Ectodermal cell (in vitro differentiated cells): ENCODE measurements at regions not wholly inside any gene's neighbourhood (a gene's known extent, or its start where the extent isn't known, plus 50 kb on each side); places are given as distances from the start of the nearest gene placed in this dataset.
A peak's percentile ranks its signal among the peaks of the same experiment; 100 is the strongest.

Source experiments
- H3K27ac ChIP-seq: 2 replicates; pipeline ENCODE4 v1.7.0; 2013; ENCODE audit warnings: mild to moderate bottlenecking, low read depth, low read length; ENCODE audit not compliant: insufficient read depth, poor library complexity, severe bottlenecking
- H3K27me3 ChIP-seq: 2 replicates; pipeline ENCODE4 v1.7.0; 2013; ENCODE audit warnings: mild to moderate bottlenecking, low read length; ENCODE audit not compliant: insufficient read depth, control insufficient read depth, poor library complexity, severe bottlenecking
- H3K36me3 ChIP-seq: one replicate; pipeline ENCODE4 v1.7.0; 2013; ENCODE audit warnings: low read length; ENCODE audit not compliant: control insufficient read depth, insufficient read depth
- H3K4me1 ChIP-seq: one replicate; pipeline ENCODE4 v1.7.0; 2013; ENCODE audit warnings: low read length; ENCODE audit not compliant: control insufficient read depth, insufficient read depth
- H3K4me3 ChIP-seq: 2 replicates; pipeline ENCODE4 v1.7.0; 2013; ENCODE audit warnings: low read depth, low read length, control low read depth; ENCODE audit not compliant: insufficient read depth
- H3K9me3 ChIP-seq: 2 replicates; pipeline ENCODE4 v1.7.0; 2013; ENCODE audit warnings: mild to moderate bottlenecking, low read length, moderate library complexity; ENCODE audit not compliant: control insufficient read depth
- whole genome bisulfite sequencing, 2 experiments: methylation state at CpG; one replicate each; pipeline ENCODE4 v1.1.7; 2013; ENCODE audit warnings: missing lambda C conversion rate in 2 of 2; 5-methylcytosine and 5-hydroxymethylcytosine counted together

GRCh38 chr18:39389800-39390379 is 1824.3 kb upstream of the CELF4 start:
- H3K36me3 ChIP-seq: no peaks in the 10 kb centered on the region
- no peak overlapping the region for H3K4me3 ChIP-seq
- no peaks in the 10 kb centered on the region for H3K9me3 ChIP-seq
- no peaks in the 10 kb centered on the region for H3K27me3 ChIP-seq
- peak overlapping the region; percentile 27 for H3K27ac ChIP-seq
- WGBS, 2 experiments: 58 to 64% methylated on average over 6 of the region's 6 CpGs
- peaks cover 3% of the 10 kb centered on the region for H3K4me1 ChIP-seq

DNA sequence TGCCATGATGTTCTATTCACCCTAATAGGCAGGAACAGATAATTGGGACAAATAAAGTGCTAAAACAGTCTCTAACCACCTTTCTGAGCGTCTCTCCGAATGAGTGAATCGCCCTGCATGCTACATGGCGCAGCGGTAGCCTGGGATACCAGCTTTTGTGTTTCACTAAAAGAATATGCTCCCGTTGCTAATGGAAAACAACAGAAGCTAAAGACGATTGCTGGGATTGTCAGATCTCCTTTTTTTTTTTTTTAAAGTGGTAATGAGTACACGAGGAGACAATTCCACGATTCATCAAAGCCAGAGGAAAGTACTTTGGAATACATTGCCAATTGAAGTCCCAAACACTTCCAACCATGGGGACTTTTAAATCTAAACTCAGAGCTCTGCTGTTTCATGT is 1815.3 kb upstream of the CELF4 start:
- Histone ChIP-seq H3K27ac (peak overlapping the region; percentile 83), H3K4me1 (peaks cover 10% of the 10 kb centered on the region), H3K9me3 (no peaks in the 10 kb centered on the region), H3K36me3 (no peaks in the 10 kb centered on the region), H3K27me3 (no peaks in the 10 kb centered on the region), H3K4me3 (no peak overlapping the region)
- WGBS, 2 experiments: 16% methylated on average over 9 of the region's 9 CpGs

- no peaks in the 10 kb centered on the region for H3K9me3 ChIP-seq
- H3K27me3 ChIP-seq: no peaks in the 10 kb centered on the region
- 63 to 75% methylated on average over 3 of the region's 3 CpGs for WGBS, 2 experiments
- no peaks in the 10 kb centered on the region for H3K36me3 ChIP-seq
- H3K4me3 ChIP-seq: no peak overlapping the region
- peak overlapping the region; percentile 83 for H3K27ac ChIP-seq
- H3K4me1 ChIP-seq: peaks cover 10% of the 10 kb centered on the region
These were observed 1814.7 kb upstream of the CELF4 start for GRCh38 chr18:39380186-39380725.

DNA sequence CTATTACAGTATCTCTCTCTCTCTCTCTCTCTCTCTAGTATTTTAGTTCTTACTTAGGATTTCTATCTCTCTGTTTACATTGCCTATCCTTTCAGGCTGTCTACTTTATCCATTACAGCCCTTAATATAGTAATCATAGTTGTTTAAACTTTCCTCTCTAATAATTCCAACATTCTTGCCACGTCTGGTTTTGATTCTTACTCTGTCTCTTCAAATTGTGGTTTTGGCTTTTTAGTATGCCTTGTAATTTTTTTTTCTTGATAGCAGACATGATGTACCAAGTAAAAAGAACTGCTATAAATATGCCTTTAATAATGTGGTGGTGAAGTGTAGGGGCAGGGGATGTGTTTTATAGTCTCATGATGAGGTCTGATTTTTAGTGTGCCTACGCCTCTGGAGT is 1809.5 kb upstream of the CELF4 start:
- Histone ChIP-seq H3K36me3 (no peaks in the 10 kb centered on the region), H3K27me3 (no peaks in the 10 kb centered on the region), H3K9me3 (no peaks in the 10 kb centered on the region), H3K27ac (no peak overlapping the region), H3K4me3 (no peak overlapping the region), H3K4me1 (no peaks in the 10 kb centered on the region)
- WGBS, 2 experiments: 89 to 94% methylated on average over 1 of the region's 2 CpGs

- 100% methylated on average over 1 of the region's 1 CpG; no CpG with 5 or more reads in 1 of the 2 experiments for WGBS, 2 experiments
- no peak overlapping the region for H3K4me3 ChIP-seq
- H3K4me1 ChIP-seq: no peaks in the 10 kb centered on the region
- H3K36me3 ChIP-seq: no peaks in the 10 kb centered on the region
- no peaks in the 10 kb centered on the region for H3K9me3 ChIP-seq
- H3K27me3 ChIP-seq: no peaks in the 10 kb centered on the region
- no peak overlapping the region for H3K27ac ChIP-seq
These were observed 1806.4 kb upstream of the CELF4 start for GRCh38 chr18:39371996-39372395.

- no peaks in the 10 kb centered on the region for H3K9me3 ChIP-seq
- H3K27ac ChIP-seq: no peak overlapping the region
- no peak overlapping the region for H3K4me3 ChIP-seq
- 80% methylated on average over 1 of the region's 1 CpG; no CpG with 5 or more reads in 1 of the 2 experiments for WGBS, 2 experiments
- H3K36me3 ChIP-seq: no peaks in the 10 kb centered on the region
- H3K4me1 ChIP-seq: no peaks in the 10 kb centered on the region
- no peaks in the 10 kb centered on the region for H3K27me3 ChIP-seq
These were observed 1801.1 kb upstream of the CELF4 start for GRCh38 chr18:39366656-39367055.

GRCh38 chr18:39365836-39366485 is 1800.4 kb upstream of the CELF4 start:
- WGBS, 2 experiments: 84 to 86% methylated on average over 3 of the region's 3 CpGs
- H3K27me3 ChIP-seq: no peaks in the 10 kb centered on the region
- no peaks in the 10 kb centered on the region for H3K4me1 ChIP-seq
- no peak overlapping the region for H3K27ac ChIP-seq
- H3K36me3 ChIP-seq: no peaks in the 10 kb centered on the region
- H3K4me3 ChIP-seq: no peak overlapping the region
- no peaks in the 10 kb centered on the region for H3K9me3 ChIP-seq

DNA sequence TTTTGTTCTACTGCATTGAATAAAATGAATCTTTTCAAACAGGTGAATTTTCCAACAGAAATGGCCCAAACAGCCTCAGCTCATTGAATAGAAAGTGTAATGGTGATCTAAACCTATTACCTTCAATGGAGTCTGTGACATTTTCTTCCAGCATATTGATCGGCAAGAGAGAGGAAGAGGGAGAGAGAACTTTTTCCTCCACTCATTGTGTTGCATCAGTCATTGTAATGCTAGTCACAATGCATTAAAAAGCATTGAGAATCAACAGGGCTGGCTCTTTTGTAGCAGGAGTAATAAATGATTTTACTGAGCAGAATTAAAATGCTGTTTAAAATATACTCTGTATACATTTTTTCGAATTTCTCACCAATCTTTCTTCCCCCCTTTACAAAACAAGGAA is 1794.5 kb upstream of the CELF4 start:
- Histone ChIP-seq H3K36me3 (no peaks in the 10 kb centered on the region), H3K4me1 (peaks cover 7% of the 10 kb centered on the region), H3K27ac (no peak overlapping the region), H3K27me3 (no peaks in the 10 kb centered on the region), H3K4me3 (no peak overlapping the region), H3K9me3 (no peaks in the 10 kb centered on the region)
- 55 to 61% methylated on average over 1 to 2 of the region's 2 CpGs for whole genome bisulfite sequencing, 2 experiments

GRCh38 chr18:39359636-39360035 is 1794.0 kb upstream of the CELF4 start:
- H3K27me3 ChIP-seq: no peaks in the 10 kb centered on the region
- WGBS, 2 experiments: 71 to 78% methylated on average over 4 of the region's 4 CpGs
- H3K36me3 ChIP-seq: no peaks in the 10 kb centered on the region
- no peak overlapping the region for H3K4me3 ChIP-seq
- H3K9me3 ChIP-seq: no peaks in the 10 kb centered on the region
- H3K27ac ChIP-seq: no peak overlapping the region
- H3K4me1 ChIP-seq: peaks cover 7% of the 10 kb centered on the region

GRCh38 chr18:39350945-39351344 is 1785.3 kb upstream of the CELF4 start:
- no peaks in the 10 kb centered on the region for H3K9me3 ChIP-seq
- H3K4me1 ChIP-seq: no peaks in the 10 kb centered on the region
- H3K27me3 ChIP-seq: no peaks in the 10 kb centered on the region
- H3K27ac ChIP-seq: no peak overlapping the region
- H3K4me3 ChIP-seq: no peak overlapping the region
- H3K36me3 ChIP-seq: no peaks in the 10 kb centered on the region
- WGBS, 2 experiments: 91 to 92% methylated on average over 2 of the region's 2 CpGs
